Hepatic stellate cell (primary cell): ENCODE measurements at regions not wholly inside any gene's neighbourhood (a gene's known extent, or its start where the extent isn't known, plus 50 kb on each side); places are given as distances from the start of the nearest gene placed in this dataset.

Experiments used
- DNase-seq: peaks from one replicate; pipeline ENCODE4 v3.0.0; 2011; ENCODE audit warnings: low spot score

DNA sequence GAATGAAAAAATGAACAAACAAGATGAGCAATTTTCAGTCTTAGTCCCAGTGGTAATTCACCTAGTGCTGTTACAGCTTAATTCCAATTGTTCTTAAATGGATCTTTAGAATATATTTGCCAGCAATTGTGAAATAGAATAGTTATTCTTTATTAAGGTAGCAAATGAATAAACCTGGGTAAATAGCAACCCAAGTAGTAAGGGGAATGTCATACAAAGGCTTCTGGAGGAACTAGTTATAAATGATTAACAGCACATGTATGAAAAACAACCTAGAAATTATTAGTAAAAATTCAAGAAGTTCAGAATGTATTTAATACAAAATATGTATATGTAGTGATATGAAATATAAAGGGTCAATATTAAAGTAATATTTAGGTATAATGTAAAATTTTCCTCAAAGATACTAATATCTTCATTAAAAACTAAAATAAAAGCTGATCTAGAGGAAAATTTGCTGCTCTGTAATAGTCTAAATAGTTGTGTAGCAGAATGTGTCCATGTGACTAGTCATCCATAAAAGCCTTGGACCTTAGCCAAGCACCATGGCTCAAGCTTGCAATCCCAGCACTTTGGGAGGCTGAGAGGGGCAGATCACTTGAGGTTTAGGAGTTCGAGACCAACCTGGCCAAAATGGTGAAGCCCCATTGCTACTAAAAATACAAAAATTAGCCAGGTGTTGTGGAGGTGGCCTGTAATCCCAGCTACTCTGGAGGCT is 535.9 kb upstream of the ATXN8OS start:
- no peak for DNase-seq

- DNase-seq: no peak
Observed at GRCh38 chr13:69567514-69567913, 540.1 kb upstream of the ATXN8OS start.

GRCh38 chr13:69566104-69566716 is 541.4 kb upstream of the ATXN8OS start:
- DNase-seq: no peak

DNA sequence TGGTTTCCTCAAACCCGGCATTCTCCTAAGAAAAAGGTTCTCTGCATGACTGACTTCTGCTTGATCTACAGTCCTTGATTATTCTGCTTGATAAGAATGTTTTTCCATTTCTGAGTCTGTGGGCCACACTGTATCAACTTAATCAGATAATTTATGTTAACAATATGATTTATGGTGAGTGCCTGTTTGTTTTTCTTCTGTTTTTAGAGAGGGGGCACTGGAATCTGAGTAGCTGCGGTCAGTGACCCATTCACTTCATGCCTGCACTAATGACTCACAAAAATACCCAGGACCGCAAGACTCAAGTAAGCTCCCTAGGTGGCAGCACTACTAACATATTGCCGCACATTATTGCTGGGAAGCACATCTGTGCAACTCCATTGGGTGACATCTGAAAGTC is 542.3 kb upstream of the ATXN8OS start:
- no peak for DNase-seq

DNA sequence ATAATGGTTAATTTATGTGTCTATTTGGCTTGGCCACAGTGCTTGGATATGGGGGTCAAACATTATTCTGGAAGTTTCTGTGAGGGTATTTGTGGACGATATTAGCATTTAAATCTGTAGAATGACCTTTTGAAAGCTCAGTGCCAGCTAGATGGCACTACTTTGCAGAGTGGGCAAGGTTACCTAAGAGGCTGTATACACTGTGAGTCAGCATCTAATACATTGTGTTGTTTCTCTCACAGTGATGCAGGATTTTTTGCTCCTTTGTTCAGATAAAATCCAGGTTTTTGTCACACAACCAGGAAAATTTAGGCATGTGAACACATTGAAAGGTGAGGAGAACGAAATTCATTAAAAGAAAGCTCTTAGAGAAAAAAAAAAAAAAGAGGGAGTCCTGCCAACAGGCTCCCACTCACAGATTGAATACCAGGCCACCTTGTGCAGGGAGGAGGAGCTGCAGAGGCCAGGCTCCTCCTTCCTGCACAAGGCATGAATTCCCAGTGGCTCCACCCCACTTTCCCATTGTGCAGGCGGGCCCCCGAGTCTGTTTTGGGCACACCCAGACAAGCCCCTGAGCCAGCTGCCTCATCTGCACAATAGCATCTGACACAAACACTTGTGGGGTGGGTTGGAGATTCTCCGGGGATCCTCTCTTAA is 551.0 kb upstream of the ATXN8OS start:
- DNase-seq: no peak

DNA sequence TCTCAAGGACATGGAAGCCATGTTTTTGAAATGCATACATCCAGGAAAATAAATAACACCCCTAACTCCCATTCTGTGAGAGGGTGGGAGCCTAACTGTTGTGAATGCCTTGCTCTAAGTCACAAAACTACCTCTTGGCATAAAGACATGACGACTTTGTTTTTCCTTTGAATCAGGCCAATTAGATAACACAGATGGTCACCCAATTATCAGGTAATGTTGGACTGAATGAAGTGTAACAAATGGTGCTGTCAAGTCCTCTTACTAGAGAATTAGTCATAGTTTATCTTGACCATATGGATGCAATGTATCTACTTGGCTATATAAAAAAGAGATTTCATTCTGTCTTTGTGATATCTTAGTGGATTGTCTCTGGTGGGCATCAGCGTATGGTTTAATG is 553.6 kb upstream of the ATXN8OS start:
- DNase-seq: no peak

GRCh38 chr13:69551193-69551592 is 556.4 kb upstream of the ATXN8OS start:
- no peak for DNase-seq

DNA sequence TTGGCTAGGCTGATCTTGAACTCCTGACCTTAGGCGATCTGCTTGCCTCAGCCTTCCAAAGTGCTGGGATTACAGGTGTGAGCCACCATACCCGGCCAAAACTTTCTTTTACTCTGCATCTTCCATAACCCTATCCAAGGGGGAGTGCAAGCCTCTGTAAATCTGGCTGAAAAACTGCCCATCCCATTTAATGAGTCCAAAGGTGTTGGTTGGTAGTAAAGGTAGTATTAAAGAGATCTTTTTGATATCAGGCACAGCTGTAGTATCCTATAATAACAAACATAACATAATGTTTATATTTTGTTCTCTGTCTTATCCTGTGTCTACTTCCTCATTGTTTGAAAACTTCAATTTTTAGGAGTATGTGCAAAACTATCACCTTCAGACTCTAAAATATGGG is 559.8 kb upstream of the ATXN8OS start:
- no peak for DNase-seq

GRCh38 chr13:69545551-69545950 is 562.1 kb upstream of the ATXN8OS start:
- no peak for DNase-seq

DNA sequence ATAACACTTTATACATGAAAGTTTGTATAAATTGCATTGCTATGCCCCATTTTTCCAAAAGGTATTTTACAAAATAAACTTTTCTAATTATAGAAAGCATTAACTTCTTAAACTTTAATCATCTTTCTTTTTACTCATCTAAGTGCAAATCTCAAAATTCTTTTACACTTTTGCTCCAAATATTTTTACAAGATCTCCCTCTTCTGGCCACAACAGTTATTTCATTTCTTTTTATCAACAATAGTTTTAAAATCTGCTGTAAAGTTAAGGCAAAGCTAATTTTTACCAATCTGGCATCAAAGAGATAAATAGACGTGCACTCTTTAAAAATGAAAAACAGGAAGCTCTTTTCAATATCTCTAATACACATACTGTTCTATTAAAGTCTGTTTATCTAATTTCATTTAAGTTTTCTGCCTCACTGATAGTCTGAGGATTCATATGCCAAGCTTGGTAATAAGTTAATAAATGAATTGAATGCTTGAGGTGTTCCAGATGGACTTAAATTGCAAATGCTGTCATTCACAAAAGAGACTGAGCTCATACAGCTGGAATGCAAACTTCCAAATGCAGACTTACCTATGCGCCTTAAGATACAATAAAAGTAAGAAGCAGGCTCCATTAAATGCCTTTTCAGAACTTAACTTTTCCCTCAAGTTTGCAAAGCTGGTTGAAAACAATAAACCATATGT is 583.0 kb upstream of the ATXN8OS start:
- no peak for DNase-seq

- no peak for DNase-seq
Observed at GRCh38 chr13:69496981-69497380, 610.6 kb upstream of the ATXN8OS start.

GRCh38 chr13:69495096-69495495 is 612.5 kb upstream of the ATXN8OS start:
- DNase-seq: no peak

- DNase-seq: no peak
Observed at GRCh38 chr13:69487576-69487975, 620.0 kb upstream of the ATXN8OS start.

DNA sequence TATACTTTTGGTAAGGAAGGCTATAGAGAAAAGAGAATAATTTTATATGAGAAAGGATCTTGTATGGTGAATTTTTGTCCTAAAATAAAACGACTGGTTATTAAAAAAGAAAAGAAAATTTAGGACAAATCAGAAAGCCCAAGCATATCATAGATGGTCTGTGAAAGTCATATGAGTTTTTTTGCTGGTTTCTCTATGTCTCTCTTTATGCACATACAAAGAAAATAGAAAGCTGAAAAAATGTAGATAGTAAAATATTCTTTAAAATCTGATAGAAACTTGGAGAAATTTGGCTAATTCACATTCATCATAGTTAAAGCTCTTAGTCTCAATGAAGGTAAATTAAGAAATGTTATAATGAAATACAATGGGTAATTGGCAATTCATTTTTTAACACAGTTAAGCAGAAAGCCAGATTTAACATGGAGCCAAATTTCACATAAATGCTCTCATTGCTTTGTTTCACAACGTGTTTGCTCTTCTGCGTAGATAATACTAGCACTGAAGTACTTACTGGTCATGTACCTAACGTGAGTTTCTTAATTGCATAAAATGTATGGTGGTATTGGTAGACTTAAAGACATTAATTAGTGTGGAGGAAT is 621.5 kb upstream of the ATXN8OS start:
- no peak for DNase-seq

DNA sequence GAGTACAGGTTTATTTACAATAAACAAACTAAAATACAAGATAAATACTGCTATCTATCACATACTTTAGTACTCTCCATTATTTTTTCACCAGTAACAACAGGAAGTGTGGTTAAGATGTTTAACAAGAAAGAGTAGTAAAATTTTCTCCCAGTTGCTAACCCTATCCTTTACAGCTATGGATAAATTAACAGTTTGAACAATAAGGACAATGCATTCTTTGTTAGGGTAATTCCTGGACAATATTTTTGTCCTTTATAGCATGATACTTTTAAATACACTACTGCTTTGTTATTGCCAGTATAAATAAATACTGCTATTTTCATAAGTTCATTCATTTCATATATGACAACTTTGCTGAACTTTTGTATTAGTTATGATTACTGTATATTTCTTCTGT is 630.2 kb upstream of the ATXN8OS start:
- DNase-seq: no peak

GRCh38 chr13:69474011-69474685 is 633.5 kb upstream of the ATXN8OS start:
- DNase-seq: no peak

DNA sequence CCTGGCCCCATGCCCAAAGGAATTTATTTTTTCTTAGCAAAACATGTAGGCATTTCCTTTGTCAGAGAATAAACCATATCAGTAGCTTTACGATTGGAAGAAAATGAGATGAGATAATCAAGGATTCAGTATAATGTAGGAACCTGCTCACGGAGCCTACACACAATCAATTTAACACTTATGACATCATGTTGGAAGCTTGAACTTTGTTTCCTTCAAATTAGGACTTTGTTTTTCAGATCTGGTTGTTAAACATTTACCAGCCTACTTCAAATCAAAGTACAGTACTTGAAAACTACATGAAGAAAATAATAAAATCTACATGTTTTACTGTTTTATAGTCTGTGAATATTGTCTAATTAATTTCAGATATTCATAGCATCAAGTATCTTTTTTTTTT is 639.0 kb upstream of the ATXN8OS start:
- DNase-seq: no peak

GRCh38 chr13:69461397-69461796 is 646.2 kb upstream of the ATXN8OS start:
- DNase-seq: no peak

GRCh38 chr13:69459346-69459745 is 648.3 kb upstream of the ATXN8OS start:
- DNase-seq: no peak

GRCh38 chr13:69458013-69458412 is 649.6 kb upstream of the ATXN8OS start:
- DNase-seq: no peak

DNA sequence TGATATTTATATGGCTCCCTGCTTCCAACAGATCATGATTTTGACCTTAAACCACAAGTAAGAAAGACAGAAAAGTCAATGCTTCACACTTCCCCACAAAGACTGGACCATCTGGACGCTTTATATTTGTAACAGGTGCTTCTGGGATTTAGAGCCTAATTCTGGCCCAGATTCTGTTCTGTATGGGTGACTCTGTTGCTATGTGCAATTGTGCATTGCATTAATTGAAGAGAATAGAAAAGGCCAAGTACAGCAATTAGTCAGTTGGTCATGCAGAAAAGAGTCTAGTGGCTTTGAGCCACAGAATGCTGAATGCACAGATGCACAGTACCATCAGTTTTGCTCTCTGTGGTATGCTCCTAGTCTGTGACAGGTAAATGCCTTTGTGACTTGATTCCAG is 657.4 kb upstream of the ATXN8OS start:
- DNase-seq: no peak

- no peak for DNase-seq
Observed at GRCh38 chr13:69425235-69425634, 682.4 kb upstream of the ATXN8OS start.
